ENCODE measurements at regions not wholly inside any gene's neighbourhood (a gene's known extent, or its start where the extent isn't known, plus 50 kb on each side); places are given as distances from the start of the nearest gene placed in this dataset.
"Not testable (repeated sequence)": the region's sequence is repeated elsewhere in the genome, so short reads cannot be mapped to it uniquely, and the experiment has no call there.

- BruUV-seq (replicated peaks); intact Hi-C loops (cut with micrococcal nuclease; ENCODE audit: unreplicated experiment); ATAC-seq; H3K27ac ChIP-seq (ENCODE audit: extremely low read length, insufficient read depth, low read length); FAIRE-seq; DNase-seq (ENCODE audit: low spot score); H2AFZ ChIP-seq (ENCODE audit: low read length); H3K4me3 ChIP-seq (replicated peaks in 1 of 3; ENCODE audit: insufficient read depth in 1 of 3, low read depth in 2 of 3, low read length in 3 of 3); H3K9ac ChIP-seq (ENCODE audit: insufficient read depth, low read depth, low read length); H3K79me2 ChIP-seq (ENCODE audit: insufficient read depth, low read length); in situ Hi-C loops (cut with HindIII; ENCODE audit: extremely low pct_ligation_motif_present, low pct_unique_long_range_greater_than_20kb); H3K36me3 ChIP-seq (replicated peaks in 1 of 2; ENCODE audit: control insufficient read depth in 1 of 2, insufficient read depth in 2 of 2, low read length in 2 of 2); H3K9me3 ChIP-seq (ENCODE audit: low read length); H3K27me3 ChIP-seq (ENCODE audit: control insufficient read depth in 1 of 2, insufficient read depth in 2 of 2, low read length in 2 of 2); H4K20me1 ChIP-seq (ENCODE audit: insufficient read depth, low read length); POLR2A ChIA-PET; H3K4me2 ChIP-seq (ENCODE audit: low read depth, low read length); H3K4me1 ChIP-seq (ENCODE audit: insufficient read depth, low read length); CTCF ChIA-PET (ENCODE audit: low intra/inter-chr PET ratio, low total read pairs); TF ChIP-seq ATF7, CREB1 (CRISPR knock-in tag; IDR thresholded peaks at IDR 0.05): not testable (repeated sequence)
- 11% methylated on average over 11 of the region's 11 CpGs for WGBS (ENCODE audit: low lambda C conversion rate)
- TF ChIP-seq ATF7 (IDR thresholded peaks at IDR 0.05) (peak; percentile 57; the same call in 1 of the 2 replicates), CREB1 (IDR thresholded peaks at IDR 0.05) (peak; percentile 51; the same call in 1 of the 2 replicates)
These were observed 50.8 kb upstream of the GRIN2B start for GRCh38 chr12:14032191-14032590.

- Histone ChIP-seq H3K4me2 (ENCODE audit: low read depth, low read length) (no peak overlapping the region), H3K79me2 (ENCODE audit: insufficient read depth, low read length) (no peaks in the 10 kb centered on the region), H4K20me1 (ENCODE audit: insufficient read depth, low read length) (no peaks in the 10 kb centered on the region), H2AFZ (ENCODE audit: low read length) (no peak overlapping the region), H3K9ac (ENCODE audit: insufficient read depth, low read depth, low read length) (no peak overlapping the region), H3K27ac (ENCODE audit: extremely low read length, insufficient read depth, low read length) (no peak overlapping the region), H3K36me3 (replicated peaks in 1 of 2; ENCODE audit: control insufficient read depth in 1 of 2, insufficient read depth in 2 of 2, low read length in 2 of 2) (no peaks in the 10 kb centered on the region), H3K4me1 (ENCODE audit: insufficient read depth, low read length) (no peaks in the 10 kb centered on the region), H3K4me3 (replicated peaks in 1 of 3; ENCODE audit: insufficient read depth in 1 of 3, low read depth in 2 of 3, low read length in 3 of 3) (no peak overlapping the region), H3K9me3 (ENCODE audit: low read length) (no peaks in the 10 kb centered on the region), H3K27me3 (ENCODE audit: control insufficient read depth in 1 of 2, insufficient read depth in 2 of 2, low read length in 2 of 2) (no peaks in the 10 kb centered on the region)
- CTCF ChIA-PET (ENCODE audit: low intra/inter-chr PET ratio, low total read pairs): no interaction called here
- WGBS (ENCODE audit: low lambda C conversion rate): 3% methylated on average over 2 of the region's 2 CpGs
- TF ChIP-seq ZNF678 (CRISPR knock-in tag; IDR thresholded peaks at IDR 0.05): no peak
- no peak for TF ChIP-seq ZMYM2 (CRISPR knock-in tag; IDR thresholded peaks at IDR 0.05)
- no peak for TF ChIP-seq KLF15 (CRISPR knock-in tag; IDR thresholded peaks at IDR 0.05; ENCODE audit: borderline replicate concordance)
- TF ChIP-seq GATA4 (IDR thresholded peaks at IDR 0.05; ENCODE audit: borderline replicate concordance, low read depth): no peak
- TF ChIP-seq ZNF44 (CRISPR knock-in tag; IDR thresholded peaks at IDR 0.05): no peak
- DNase-seq (ENCODE audit: low spot score) (no peak), ATAC-seq (no peak), FAIRE-seq (no peak)
- POLR2A ChIA-PET: no interaction called here
- in situ Hi-C loops (cut with HindIII; ENCODE audit: extremely low pct_ligation_motif_present, low pct_unique_long_range_greater_than_20kb): no loop called here
- intact Hi-C loops (cut with micrococcal nuclease; ENCODE audit: unreplicated experiment): no loop called here
- BruUV-seq (replicated peaks): no TSS peak
These were observed 62.4 kb upstream of the GRIN2B start for GRCh38 chr12:14043776-14044175.

Measured in HepG2 (cell line).